ENCODE measurements at regions not wholly inside any gene's neighbourhood (a gene's known extent, or its start where the extent isn't known, plus 50 kb on each side); places are given as distances from the start of the nearest gene placed in this dataset.

DNA sequence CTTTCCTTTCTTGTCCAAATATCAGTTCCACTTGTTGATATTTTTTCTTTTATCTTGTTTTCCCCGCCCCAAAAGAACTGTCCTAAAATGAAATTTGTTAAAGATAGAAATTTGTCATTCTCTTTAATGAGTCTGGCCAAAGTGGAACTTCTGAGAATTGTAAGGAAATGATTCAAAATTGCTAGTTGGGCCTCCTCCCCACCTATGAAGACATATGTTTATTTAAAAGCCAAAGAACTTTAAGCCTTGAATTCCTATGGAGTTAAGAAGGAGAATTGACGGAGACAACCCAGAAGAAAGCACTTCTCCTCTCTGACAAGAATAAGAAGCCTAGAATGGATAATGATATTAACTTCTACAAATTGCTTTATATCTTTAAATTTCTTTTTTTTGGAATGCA lies 59.1 kb upstream of the ALDH1A1 start:
- H2BK15ac ChIP-seq (ENCODE audit: low read depth, low read length), result no peak overlapping the region
- no peak overlapping the region for H2BK120ac ChIP-seq (ENCODE audit: low read depth, low read length)
- no peak overlapping the region for H2BK20ac ChIP-seq (ENCODE audit: low read depth, low read length)
- POLR2A ChIA-PET (ENCODE audit: unreplicated experiment), result no interaction called here
- DNase-seq (no peak), ATAC-seq (ENCODE audit: low read depth) (no peak)
- no peak overlapping the region for H3K23ac ChIP-seq (ENCODE audit: low read depth, low read length)
- no peak overlapping the region for H3K27ac ChIP-seq (ENCODE audit: insufficient read depth, low read length)
- no peak overlapping the region for H4K8ac ChIP-seq (ENCODE audit: low read depth in 2 of 2, low read length in 2 of 2)
- no peaks in the 10 kb centered on the region for H3K36me3 ChIP-seq (ENCODE audit: control insufficient read depth, insufficient read depth, low read length)
- no peaks in the 10 kb centered on the region; the same call in 1 of the 2 replicates for H3K27me3 ChIP-seq (ENCODE audit: control insufficient read depth, insufficient read depth, low read length)
- no peak overlapping the region for H3K18ac ChIP-seq (ENCODE audit: low read depth, low read length)
- no peak overlapping the region for H3K4me3 ChIP-seq (ENCODE audit: insufficient read depth, low read depth, low read length)
- TF ChIP-seq MAFK (IDR thresholded peaks at IDR 0.05; ENCODE audit: low read depth, low read length), result no peak
- no peak for TF ChIP-seq FOS (IDR thresholded peaks at IDR 0.05; ENCODE audit: low read depth, low read length)
- TF ChIP-seq, protein P1, sequence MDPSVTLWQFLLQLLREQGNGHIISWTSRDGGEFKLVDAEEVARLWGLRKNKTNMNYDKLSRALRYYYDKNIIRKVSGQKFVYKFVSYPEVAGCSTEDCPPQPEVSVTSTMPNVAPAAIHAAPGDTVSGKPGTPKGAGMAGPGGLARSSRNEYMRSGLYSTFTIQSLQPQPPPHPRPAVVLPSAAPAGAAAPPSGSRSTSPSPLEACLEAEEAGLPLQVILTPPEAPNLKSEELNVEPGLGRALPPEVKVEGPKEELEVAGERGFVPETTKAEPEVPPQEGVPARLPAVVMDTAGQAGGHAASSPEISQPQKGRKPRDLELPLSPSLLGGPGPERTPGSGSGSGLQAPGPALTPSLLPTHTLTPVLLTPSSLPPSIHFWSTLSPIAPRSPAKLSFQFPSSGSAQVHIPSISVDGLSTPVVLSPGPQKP (IDR thresholded peaks at IDR 0.05; ENCODE audit: borderline replicate concordance, low read depth, low read length), result no peak
- no peak for TF ChIP-seq RAD21 (IDR thresholded peaks at IDR 0.05; ENCODE audit: low read length)
- TF ChIP-seq, protein P2, sequence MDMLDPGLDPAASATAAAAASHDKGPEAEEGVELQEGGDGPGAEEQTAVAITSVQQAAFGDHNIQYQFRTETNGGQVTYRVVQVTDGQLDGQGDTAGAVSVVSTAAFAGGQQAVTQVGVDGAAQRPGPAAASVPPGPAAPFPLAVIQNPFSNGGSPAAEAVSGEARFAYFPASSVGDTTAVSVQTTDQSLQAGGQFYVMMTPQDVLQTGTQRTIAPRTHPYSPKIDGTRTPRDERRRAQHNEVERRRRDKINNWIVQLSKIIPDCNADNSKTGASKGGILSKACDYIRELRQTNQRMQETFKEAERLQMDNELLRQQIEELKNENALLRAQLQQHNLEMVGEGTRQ (IDR thresholded peaks at IDR 0.05; ENCODE audit: low read depth, low read length), result no peak
- TF ChIP-seq RFX5 (IDR thresholded peaks at IDR 0.05; ENCODE audit: low read depth, low read length), result no peak
- no peak for TF ChIP-seq POLR2A (IDR thresholded peaks at IDR 0.05; ENCODE audit: low read depth, low read length)
- TF ChIP-seq RCOR1 (IDR thresholded peaks at IDR 0.05; ENCODE audit: insufficient replicate concordance, low read length), result no peak
- no peak for TF ChIP-seq NFE2L2 (IDR thresholded peaks at IDR 0.05; ENCODE audit: low read depth, low read length)
- TF ChIP-seq, protein P3, sequence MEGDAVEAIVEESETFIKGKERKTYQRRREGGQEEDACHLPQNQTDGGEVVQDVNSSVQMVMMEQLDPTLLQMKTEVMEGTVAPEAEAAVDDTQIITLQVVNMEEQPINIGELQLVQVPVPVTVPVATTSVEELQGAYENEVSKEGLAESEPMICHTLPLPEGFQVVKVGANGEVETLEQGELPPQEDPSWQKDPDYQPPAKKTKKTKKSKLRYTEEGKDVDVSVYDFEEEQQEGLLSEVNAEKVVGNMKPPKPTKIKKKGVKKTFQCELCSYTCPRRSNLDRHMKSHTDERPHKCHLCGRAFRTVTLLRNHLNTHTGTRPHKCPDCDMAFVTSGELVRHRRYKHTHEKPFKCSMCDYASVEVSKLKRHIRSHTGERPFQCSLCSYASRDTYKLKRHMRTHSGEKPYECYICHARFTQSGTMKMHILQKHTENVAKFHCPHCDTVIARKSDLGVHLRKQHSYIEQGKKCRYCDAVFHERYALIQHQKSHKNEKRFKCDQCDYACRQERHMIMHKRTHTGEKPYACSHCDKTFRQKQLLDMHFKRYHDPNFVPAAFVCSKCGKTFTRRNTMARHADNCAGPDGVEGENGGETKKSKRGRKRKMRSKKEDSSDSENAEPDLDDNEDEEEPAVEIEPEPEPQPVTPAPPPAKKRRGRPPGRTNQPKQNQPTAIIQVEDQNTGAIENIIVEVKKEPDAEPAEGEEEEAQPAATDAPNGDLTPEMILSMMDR (conservative IDR thresholded peaks at IDR 0.05; ENCODE audit: low read depth, low read length), result no peak
- no peaks in the 10 kb centered on the region for H3K9me1 ChIP-seq (ENCODE audit: insufficient read depth, low read length)
- no peak overlapping the region for H2AFZ ChIP-seq (replicated peaks; ENCODE audit: low read length, poor library complexity)
- no peak overlapping the region for H3K9ac ChIP-seq (ENCODE audit: low read depth, low read length)
- H3K56ac ChIP-seq (ENCODE audit: extremely low read depth, insufficient read depth, low read length), result no peak overlapping the region
- H3K4me2 ChIP-seq (ENCODE audit: low read depth, low read length), result no peak overlapping the region
- no peak overlapping the region for H4K91ac ChIP-seq (ENCODE audit: insufficient read depth, low read depth, low read length)
- H3K14ac ChIP-seq (replicated peaks; ENCODE audit: low read depth, low read length), result no peak overlapping the region
- H3K9me3 ChIP-seq (ENCODE audit: control insufficient read depth, insufficient read depth, low read length), result no peaks in the 10 kb centered on the region
- no TSS peak for BruUV-seq (replicated peaks)
- H2AK9ac ChIP-seq (replicated peaks; ENCODE audit: low read depth, low read length, poor library complexity), result no peak overlapping the region
- no peak overlapping the region for H2AK5ac ChIP-seq (ENCODE audit: low read depth, low read length)
- dilution Hi-C loops (cut with HindIII; ENCODE audit: low sequenced_read_pairs, unreplicated experiment), result no loop called here
- H2BK5ac ChIP-seq (ENCODE audit: low read depth, low read length, poor library complexity, severe bottlenecking), result no peak overlapping the region
- in situ Hi-C loops (cut with MboI; ENCODE audit: low sequenced_read_pairs), result no loop called here
- H3K79me1 ChIP-seq (ENCODE audit: low read depth in 1 of 2, low read length in 2 of 2), result no peaks in the 10 kb centered on the region
- WGBS, 2 experiments (ENCODE audit: extremely low coverage in 2 of 2, insufficient read length in 1 of 2), result no CpG with 5 or more reads among the region's 2 CpGs
- no peaks in the 10 kb centered on the region for H4K20me1 ChIP-seq (ENCODE audit: insufficient read depth, low read length)
- H3K4me1 ChIP-seq (ENCODE audit: control insufficient read depth, insufficient read depth, low read length), result no peaks in the 10 kb centered on the region
- H4K5ac ChIP-seq (ENCODE audit: low read depth, low read length), result no peak overlapping the region
- no peak overlapping the region for H3K4ac ChIP-seq (ENCODE audit: low read depth, low read length)
- CTCF ChIA-PET, result no interaction called here
- intact Hi-C loops (cut with micrococcal nuclease), result no loop called here

Measured in IMR-90 (cell line).